SK-N-SH (cell line): ENCODE measurements at regions not wholly inside any gene's neighbourhood (a gene's known extent, or its start where the extent isn't known, plus 50 kb on each side); places are given as distances from the start of the nearest gene placed in this dataset.

ENCODE experiments used
- CTCF ChIA-PET: fragments of 300-600, 350-600 bp; formaldehyde crosslinking; extraction: SDS; loops from one replicate; lab custom pipeline; 2021; lab: Yijun Ruan, JAX
- POLR2A ChIA-PET: fragments of 350-600 bp; sonication (Branson Sonifier 250); formaldehyde crosslinking; extraction: SDS; loops from one replicate; lab custom pipeline; 2020; ENCODE audit warnings: antibody characterized with exemption, inconsistent platforms; lab: Yijun Ruan, JAX
- DNase-seq: peaks from one replicate; pipeline ENCODE4 v3.0.0; 2012
- H2AFZ ChIP-seq: fragments of 200-600 bp; sonication (generic); 2 replicates; pipeline ENCODE4 v1.8.1; 2016; ENCODE audit warnings: antibody characterized with exemption, mild to moderate bottlenecking, low read depth
- H3F3A ChIP-seq: fragments of 200-600 bp; sonication (generic); replicated peaks from 2 replicates; pipeline ENCODE3; 2016; ENCODE audit warnings: antibody characterized with exemption, mild to moderate bottlenecking; ENCODE audit not compliant: insufficient read depth
- H3K27ac ChIP-seq, 2 experiments: fragments of 200-500 bp in 1 of 2; fragments of 200-600 bp in 1 of 2; sonication (Bioruptor generic) in 1 of 2; sonication (generic), shearing (Covaris generic) in 1 of 2; 2 replicates each; pipeline versions ENCODE4 v1.5.1 to v1.6.1; 2014 to 2016; ENCODE audit warnings: low read depth in 2 of 2, inconsistent platforms in 1 of 2, low read length in 1 of 2, mild to moderate bottlenecking in 1 of 2, mixed read lengths in 1 of 2
- H3K27me3 ChIP-seq: fragments of 200-600 bp; sonication (generic), shearing (Covaris generic); 2 replicates; pipeline ENCODE4 v1.6.1; 2016; ENCODE audit warnings: mixed run types; ENCODE audit not compliant: insufficient read depth
- H3K36me3 ChIP-seq, 2 experiments: fragments of 200-500 bp in 1 of 2; fragments of 200-600 bp in 1 of 2; sonication (Bioruptor generic) in 1 of 2; sonication (generic) in 1 of 2; replicated peaks in 1 of 2; 2 replicates each; pipeline versions ENCODE3 to v1.5.1; 2014 to 2016; ENCODE audit warnings: low read length in 1 of 2, mild to moderate bottlenecking in 1 of 2; ENCODE audit not compliant: insufficient read depth in 2 of 2, control insufficient read depth in 1 of 2
- H3K4me1 ChIP-seq, 2 experiments: fragments of 200-500 bp in 1 of 2; fragments of 200-600 bp in 1 of 2; sonication (Bioruptor generic) in 1 of 2; sonication (generic), shearing (Covaris generic) in 1 of 2; 2 replicates each; pipeline versions ENCODE4 v1.5.1 to v1.6.1; 2014 to 2016; ENCODE audit warnings: low read depth in 1 of 2, low read length in 1 of 2, mixed run types in 1 of 2; ENCODE audit not compliant: insufficient read depth in 2 of 2, control insufficient read depth in 1 of 2
- H3K4me2 ChIP-seq: fragments of 200-600 bp; sonication (generic), shearing (Covaris generic); 2 replicates; pipeline ENCODE4 v1.6.1; 2017; ENCODE audit warnings: mixed run types
- H3K4me3 ChIP-seq, 2 experiments: fragments of 200-500 bp in 1 of 2; fragments of 200-600 bp in 1 of 2; sonication (Bioruptor generic) in 1 of 2; sonication (generic), shearing (Covaris generic) in 1 of 2; 2 replicates each; pipeline versions ENCODE4 v1.5.1 to v1.8.1; 2014 to 2016; ENCODE audit warnings: low read depth in 2 of 2, inconsistent platforms in 1 of 2, low read length in 1 of 2, mild to moderate bottlenecking in 1 of 2, mixed read lengths in 1 of 2, moderate library complexity in 1 of 2
- H3K79me2 ChIP-seq: fragments of 200-600 bp; sonication (generic); 2 replicates; pipeline ENCODE4 v1.8.1; 2017; ENCODE audit warnings: mild to moderate bottlenecking; ENCODE audit not compliant: insufficient read depth
- H3K9ac ChIP-seq: fragments of 200-600 bp; sonication (generic); 2 replicates; pipeline ENCODE4 v1.6.1; 2017; ENCODE audit warnings: mixed run types
- H3K9me2 ChIP-seq: fragments of 200-600 bp; sonication (generic); 2 replicates; pipeline ENCODE4 v1.6.1; 2017; ENCODE audit warnings: mixed run types
- H3K9me3 ChIP-seq: fragments of 200-600 bp; sonication (generic); 2 replicates; pipeline ENCODE4 v1.6.1; 2017; ENCODE audit warnings: mixed run types, mild to moderate bottlenecking, moderate library complexity
- H4K20me1 ChIP-seq: fragments of 200-600 bp; sonication (generic); 2 replicates; pipeline ENCODE4 v1.6.1; 2017; ENCODE audit warnings: mild to moderate bottlenecking, mixed run types; ENCODE audit not compliant: insufficient read depth
- ELF1 ChIP-seq: IDR thresholded peaks from 2 replicates; pipeline ENCODE4 v1.4.0; 2012
- EZH2phosphoT487 ChIP-seq: fragments of 200-600 bp; sonication (generic); IDR thresholded peaks from 2 replicates; pipeline ENCODE4 v1.6.1; 2017; ENCODE audit warnings: low read depth, mixed run types, mild to moderate bottlenecking, antibody characterized with exemption, moderate library complexity, borderline replicate concordance
- FOSL2 ChIP-seq: IDR thresholded peaks from 2 replicates; pipeline ENCODE4 v1.4.0; 2012; ENCODE audit warnings: low read depth, mild to moderate bottlenecking, moderate library complexity, borderline replicate concordance
- FOXM1 ChIP-seq: IDR thresholded peaks from 2 replicates; pipeline ENCODE4 v1.4.0; 2012; ENCODE audit warnings: low read depth, mild to moderate bottlenecking
- GATA2 ChIP-seq: sonication (generic); formaldehyde crosslinking; IDR thresholded peaks from 2 replicates; pipeline ENCODE4 v1.5.0; 2020; ENCODE audit warnings: mild to moderate bottlenecking, missing genetic modification reagents
- JUND ChIP-seq: IDR thresholded peaks from 2 replicates; pipeline ENCODE4 v1.4.0; 2012
- MAX ChIP-seq: IDR thresholded peaks from 2 replicates; pipeline ENCODE4 v1.4.0; 2012; ENCODE audit warnings: low read depth
- PBX3 ChIP-seq: IDR thresholded peaks from 2 replicates; pipeline ENCODE4; 2012
- POLR2AphosphoS5 ChIP-seq: IDR thresholded peaks from 2 replicates; pipeline ENCODE4 v1.6.1; 2012; ENCODE audit warnings: low read depth, low read length
- RCOR1 ChIP-seq: fragments of 150-350 bp; IDR thresholded peaks from 2 replicates; pipeline ENCODE4 v1.6.1; 2017; ENCODE audit warnings: antibody characterized with exemption, low read length
- REST ChIP-seq: IDR thresholded peaks from 2 replicates; pipeline ENCODE4 v1.6.1; 2012; ENCODE audit warnings: mild to moderate bottlenecking, low read depth, low read length, moderate library complexity
- SMC3 ChIP-seq: IDR thresholded peaks from 2 replicates; pipeline ENCODE4 v1.6.1; 2012; ENCODE audit warnings: low read depth, low read length, improper control_type of control experiment
- TAF1 ChIP-seq: IDR thresholded peaks from 2 replicates; pipeline ENCODE4 v1.6.1; 2012; ENCODE audit warnings: low read depth, mild to moderate bottlenecking, low read length, moderate library complexity, borderline replicate concordance
- TCF12 ChIP-seq: IDR thresholded peaks from 2 replicates; pipeline ENCODE4 v1.4.0; 2012
- TEAD4 ChIP-seq: IDR thresholded peaks from 2 replicates; pipeline ENCODE4 v1.4.0; 2012; ENCODE audit warnings: mild to moderate bottlenecking, borderline replicate concordance; ENCODE audit not compliant: insufficient read depth
- USF2 ChIP-seq: fragments of 150-350 bp; IDR thresholded peaks from 2 replicates; pipeline ENCODE4 v1.6.1; 2017; ENCODE audit warnings: antibody characterized with exemption, low read length, low read depth, borderline replicate concordance
- WGBS: methylation state at CpG from one replicate; pipeline ENCODE4 v1.1.6; 2017; ENCODE audit warnings: low lambda C conversion rate; 5-methylcytosine and 5-hydroxymethylcytosine counted together

GRCh38 chr4:10169839-10170387, 53.3 kb upstream of the WDR1 start (continued):
- TF ChIP-seq ELF1 (no peak), TAF1 (no peak)

- no peak for DNase-seq
- Histone ChIP-seq H3K79me2 (no peaks in the 10 kb centered on the region), H3K36me3 (no peaks in the 10 kb centered on the region), H3K4me1 (peaks cover 0 to 3% of the 10 kb centered on the region in 2 experiments; a peak in 1 of 4 replicates), H4K20me1 (no peaks in the 10 kb centered on the region), H3K27me3 (no peaks in the 10 kb centered on the region; the same call in 1 of the 2 replicates), H3K9ac (no peak overlapping the region), H3K9me2 (no peaks in the 10 kb centered on the region), H3K4me2 (no peak overlapping the region), H3K27ac (no peak overlapping the region), H3K9me3 (no peaks in the 10 kb centered on the region), H2AFZ (no peak overlapping the region), H3F3A (no peaks in the 10 kb centered on the region), H3K4me3 (no peak overlapping the region)
- POLR2A ChIA-PET = no interaction called here
- WGBS = 13% methylated on average over 3 of the region's 3 CpGs
- TF ChIP-seq FOXM1 (no peak), RCOR1 (no peak), JUND (no peak), USF2 (no peak), TCF12 (no peak), REST (no peak)
- CTCF ChIA-PET = interaction anchor here (1.2 to 2.7 kb wide), 3 partner anchors 11 to 386 kb away, joined by 3 to 14 read pairs (median 3); no protein-coding TSS in a partner anchor
Observed at GRCh38 chr4:10168151-10168550, 51.6 kb upstream of the WDR1 start.

- no peak overlapping the region for H3K9ac ChIP-seq
- no peaks in the 10 kb centered on the region for H4K20me1 ChIP-seq
- H3K27ac ChIP-seq = no peak overlapping the region
- no peaks in the 10 kb centered on the region for H3K79me2 ChIP-seq
- H3K9me3 ChIP-seq = no peaks in the 10 kb centered on the region
- H3K36me3 ChIP-seq = no peaks in the 10 kb centered on the region
- no peaks in the 10 kb centered on the region; the same call in 1 of the 2 replicates for H3K27me3 ChIP-seq
- H3K9me2 ChIP-seq = no peaks in the 10 kb centered on the region
- no peak overlapping the region for H3K4me3 ChIP-seq
- no peak overlapping the region for H2AFZ ChIP-seq
- WGBS = 15% methylated on average over 4 of the region's 4 CpGs
- no peaks in the 10 kb centered on the region for H3F3A ChIP-seq
- H3K4me1 ChIP-seq = peaks cover 0 to 1% of the 10 kb centered on the region in 2 experiments; a peak in 1 of 4 replicates
- no peak overlapping the region for H3K4me2 ChIP-seq
- ChIA-PET POLR2A (no interaction called here), CTCF (interaction anchor here (2.7 kb wide), 1 partner anchor 10 kb away, joined by 14 read pairs; no protein-coding TSS in a partner anchor)
- DNase-seq = no peak
- TF ChIP-seq FOSL2 (no peak), POLR2AphosphoS5 (no peak), MAX (no peak), TAF1 (no peak), PBX3 (no peak), GATA2 (CRISPR knock-in tag) (no peak), JUND (no peak), EZH2phosphoT487 (no peak), TEAD4 (no peak), TCF12 (no peak), SMC3 (no peak), REST (no peak)
Observed at GRCh38 chr4:10167201-10167600, 50.6 kb upstream of the WDR1 start.
